ENCODE measurements at regions not wholly inside any gene's neighbourhood (a gene's known extent, or its start where the extent isn't known, plus 50 kb on each side); places are given as distances from the start of the nearest gene placed in this dataset.

DNA sequence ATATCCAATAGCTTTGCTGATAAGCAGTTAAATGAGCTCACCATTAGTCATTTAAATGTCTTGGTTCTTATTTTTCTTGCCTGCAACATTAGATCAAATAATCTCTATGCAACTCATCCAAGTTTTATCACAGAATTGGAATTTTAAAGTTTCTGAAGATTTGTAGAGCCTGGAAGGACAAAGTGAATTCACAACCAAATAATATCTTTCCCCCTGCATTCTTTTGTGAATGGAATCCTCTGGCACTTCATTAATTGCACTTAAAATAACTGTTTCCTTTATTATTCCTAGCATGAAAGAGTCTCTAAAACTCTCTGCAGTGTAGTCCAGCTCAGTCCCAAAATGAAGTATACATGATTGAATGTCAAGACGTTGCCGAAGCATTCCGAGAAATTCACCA is 345.6 kb upstream of the TGFBR2 start:
- intact Hi-C loops (cut with DNase I), result no loop called here
- peaks cover 0 to 10% (median 0%) of the 10 kb centered on the region in 11 donors for H3K9me3 ChIP-seq
- no peak overlapping the region for H3K4me3 ChIP-seq
- ATAC-seq (no peak), DNase-seq (no peak)
- 55 to 75% methylated on average over 3 of the region's 3 CpGs for WGBS, 2 donors
- no peak for TF ChIP-seq CTCF (IDR thresholded peaks at IDR 0.05)
- H3K4me1 ChIP-seq, result peaks cover 0 to 13% (median 5%) of the 10 kb centered on the region in 9 donors
- no peaks in the 10 kb centered on the region for H3K27me3 ChIP-seq
- H3K27ac ChIP-seq, result no peak overlapping the region
- H3K36me3 ChIP-seq, result no peaks in the 10 kb centered on the region

DNA sequence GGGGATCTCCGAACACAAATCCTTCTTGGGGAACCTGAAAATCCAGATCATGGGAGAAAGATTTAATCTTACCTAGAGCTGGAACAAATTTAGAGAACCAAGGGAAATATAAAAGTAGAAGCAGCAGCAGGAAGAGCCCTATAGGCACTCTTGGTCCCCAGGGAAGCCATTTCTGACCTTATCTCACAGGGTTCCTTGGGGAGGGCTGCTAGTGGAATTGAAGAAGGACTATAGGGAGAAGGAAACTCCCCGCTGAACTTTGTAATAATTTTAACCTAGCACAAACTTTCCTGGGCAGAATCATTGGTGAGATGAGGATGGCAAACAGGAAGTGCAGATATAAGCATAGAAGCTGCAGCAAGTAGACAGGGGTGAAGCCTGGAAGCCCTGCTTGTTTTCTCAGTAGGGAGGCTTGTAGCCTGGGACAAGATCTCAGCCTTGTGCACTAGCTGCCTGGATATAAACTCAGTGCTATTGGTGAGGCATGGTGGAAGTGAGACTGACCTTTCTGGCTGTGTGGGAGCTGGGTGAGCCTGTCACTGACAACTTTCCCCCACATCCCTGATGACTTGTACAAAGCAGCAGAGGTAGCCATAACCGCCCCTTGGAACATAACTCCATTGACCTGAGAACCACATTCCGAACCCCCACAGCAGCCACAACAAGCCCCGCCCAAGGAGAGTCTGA is 343.0 kb upstream of the TGFBR2 start:
- WGBS, 2 donors, result 94 to 96% methylated on average over 5 of the region's 5 CpGs
- intact Hi-C loops (cut with DNase I), result no loop called here

GRCh38 chr3:30263925-30264313 is 342.5 kb upstream of the TGFBR2 start:
- DNase-seq (no peak), ATAC-seq (no peak)
- Histone ChIP-seq H3K4me3 (no peak overlapping the region), H3K9me3 (peaks cover 0 to 10% (median 0%) of the 10 kb centered on the region in 11 donors), H3K4me1 (peaks cover 0 to 13% (median 3%) of the 10 kb centered on the region in 9 donors), H3K27ac (no peak overlapping the region), H3K27me3 (no peaks in the 10 kb centered on the region), H3K36me3 (no peaks in the 10 kb centered on the region)
- intact Hi-C loops (cut with DNase I), result no loop called here
- 96 to 97% methylated on average over 4 of the region's 4 CpGs for WGBS, 2 donors
- no peak for TF ChIP-seq CTCF (IDR thresholded peaks at IDR 0.05)

More for the DNA sequence above, 343.0 kb upstream of the TGFBR2 start:
- no peaks in the 10 kb centered on the region for H3K27me3 ChIP-seq
- no peak for ATAC-seq
- TF ChIP-seq CTCF (IDR thresholded peaks at IDR 0.05), result no peak
- H3K4me1 ChIP-seq, result peaks cover 0 to 13% (median 5%) of the 10 kb centered on the region in 9 donors
- no peaks in the 10 kb centered on the region for H3K36me3 ChIP-seq
- H3K4me3 ChIP-seq, result no peak overlapping the region
- no peak overlapping the region for H3K27ac ChIP-seq
- peaks cover 0 to 10% (median 0%) of the 10 kb centered on the region in 11 donors for H3K9me3 ChIP-seq
- DNase-seq, result no peak

DNA sequence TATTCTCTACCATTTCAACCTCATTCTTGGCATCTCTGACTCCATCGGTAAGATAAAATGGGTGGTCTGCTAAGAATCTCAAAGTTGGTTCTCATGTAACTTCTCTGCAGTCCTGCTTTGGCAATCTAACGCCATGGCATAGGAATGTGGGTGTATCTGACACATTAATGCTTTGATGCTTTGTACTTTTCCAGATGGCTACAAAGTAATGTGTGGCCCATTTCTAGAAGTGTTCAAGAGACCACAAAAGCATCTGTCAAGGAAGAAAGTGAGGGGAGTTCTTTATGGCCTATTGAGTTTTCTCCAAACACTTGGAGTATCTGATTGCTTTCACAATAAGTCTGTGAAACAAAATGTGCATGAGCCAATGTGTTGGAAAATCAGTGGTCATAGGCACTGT is 339.9 kb upstream of the TGFBR2 start:
- Histone ChIP-seq H3K4me1 (peaks cover 0 to 22% (median 0%) of the 10 kb centered on the region in 9 donors), H3K9me3 (peaks cover 0 to 10% (median 0%) of the 10 kb centered on the region in 11 donors), H3K36me3 (no peaks in the 10 kb centered on the region), H3K27me3 (no peaks in the 10 kb centered on the region), H3K4me3 (no peak overlapping the region), H3K27ac (no peak overlapping the region)
- intact Hi-C loops (cut with DNase I), result no loop called here
- ATAC-seq (no peak), DNase-seq (no peak)
- 63 to 89% methylated on average over 2 of the region's 2 CpGs for WGBS, 2 donors
- no peak for TF ChIP-seq CTCF (IDR thresholded peaks at IDR 0.05)

Data from heart right ventricle (tissue), 16 donors.